Fibroblast of villous mesenchyme (primary cell): ENCODE measurements at regions not wholly inside any gene's neighbourhood (a gene's known extent, or its start where the extent isn't known, plus 50 kb on each side); places are given as distances from the start of the nearest gene placed in this dataset.

ENCODE experiments used
- DNase-seq: peaks from one replicate; pipeline ENCODE4 v3.0.0-alpha.2; 2010; ENCODE audit warnings: low read depth
- H3K4me3 ChIP-seq: 2 replicates; pipeline ENCODE4 v1.5.1; 2011; ENCODE audit warnings: low read depth, mild to moderate bottlenecking, low read length
- TF ChIP-seq, protein P1 (sequence below): IDR thresholded peaks from 2 replicates; pipeline ENCODE4 v1.5.1; 2012; ENCODE audit warnings: low read depth, mild to moderate bottlenecking, low read length; ENCODE audit not compliant: insufficient read depth

DNA sequence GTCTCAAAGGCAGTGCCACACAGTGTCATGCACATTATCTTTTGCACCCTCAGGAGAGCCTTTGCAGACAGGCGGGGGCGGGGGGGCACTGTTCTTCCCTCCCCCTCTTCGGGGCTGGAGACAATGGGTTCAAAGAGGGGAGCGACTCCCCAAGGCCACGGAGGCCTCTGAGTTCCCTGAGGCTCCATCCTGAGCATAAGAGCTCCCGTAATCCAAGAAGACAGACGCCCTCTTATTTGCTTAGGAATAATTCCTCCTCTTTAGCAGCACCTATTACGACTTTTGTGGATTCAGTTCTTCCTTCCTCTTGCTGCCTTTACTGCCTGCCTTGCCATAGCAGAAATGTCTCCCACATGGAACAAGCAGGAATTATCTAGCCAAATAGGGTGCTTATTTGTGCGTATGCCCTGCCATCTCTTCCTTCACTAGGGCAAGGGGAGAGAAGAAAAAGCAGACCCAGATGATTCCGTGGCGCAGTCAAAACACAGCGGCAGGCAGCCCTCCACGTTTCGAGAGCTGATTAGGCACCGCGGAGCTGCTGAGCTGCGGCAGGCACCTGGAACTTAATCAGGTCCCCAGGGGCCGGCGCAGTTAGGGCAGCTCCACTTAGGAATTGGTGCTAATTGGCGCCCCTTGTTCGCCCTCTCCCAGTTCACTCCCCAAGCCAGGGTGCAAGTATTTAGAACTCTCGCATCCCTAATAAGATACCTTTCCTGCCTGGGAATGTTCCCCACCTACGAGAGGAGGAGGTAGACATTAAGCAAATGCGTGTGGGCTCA is 233.4 kb upstream of the MYT1L start:
- no peak for DNase-seq
- no peak overlapping the region for H3K4me3 ChIP-seq
- TF ChIP-seq, protein P1, sequence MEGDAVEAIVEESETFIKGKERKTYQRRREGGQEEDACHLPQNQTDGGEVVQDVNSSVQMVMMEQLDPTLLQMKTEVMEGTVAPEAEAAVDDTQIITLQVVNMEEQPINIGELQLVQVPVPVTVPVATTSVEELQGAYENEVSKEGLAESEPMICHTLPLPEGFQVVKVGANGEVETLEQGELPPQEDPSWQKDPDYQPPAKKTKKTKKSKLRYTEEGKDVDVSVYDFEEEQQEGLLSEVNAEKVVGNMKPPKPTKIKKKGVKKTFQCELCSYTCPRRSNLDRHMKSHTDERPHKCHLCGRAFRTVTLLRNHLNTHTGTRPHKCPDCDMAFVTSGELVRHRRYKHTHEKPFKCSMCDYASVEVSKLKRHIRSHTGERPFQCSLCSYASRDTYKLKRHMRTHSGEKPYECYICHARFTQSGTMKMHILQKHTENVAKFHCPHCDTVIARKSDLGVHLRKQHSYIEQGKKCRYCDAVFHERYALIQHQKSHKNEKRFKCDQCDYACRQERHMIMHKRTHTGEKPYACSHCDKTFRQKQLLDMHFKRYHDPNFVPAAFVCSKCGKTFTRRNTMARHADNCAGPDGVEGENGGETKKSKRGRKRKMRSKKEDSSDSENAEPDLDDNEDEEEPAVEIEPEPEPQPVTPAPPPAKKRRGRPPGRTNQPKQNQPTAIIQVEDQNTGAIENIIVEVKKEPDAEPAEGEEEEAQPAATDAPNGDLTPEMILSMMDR = no peak

DNA sequence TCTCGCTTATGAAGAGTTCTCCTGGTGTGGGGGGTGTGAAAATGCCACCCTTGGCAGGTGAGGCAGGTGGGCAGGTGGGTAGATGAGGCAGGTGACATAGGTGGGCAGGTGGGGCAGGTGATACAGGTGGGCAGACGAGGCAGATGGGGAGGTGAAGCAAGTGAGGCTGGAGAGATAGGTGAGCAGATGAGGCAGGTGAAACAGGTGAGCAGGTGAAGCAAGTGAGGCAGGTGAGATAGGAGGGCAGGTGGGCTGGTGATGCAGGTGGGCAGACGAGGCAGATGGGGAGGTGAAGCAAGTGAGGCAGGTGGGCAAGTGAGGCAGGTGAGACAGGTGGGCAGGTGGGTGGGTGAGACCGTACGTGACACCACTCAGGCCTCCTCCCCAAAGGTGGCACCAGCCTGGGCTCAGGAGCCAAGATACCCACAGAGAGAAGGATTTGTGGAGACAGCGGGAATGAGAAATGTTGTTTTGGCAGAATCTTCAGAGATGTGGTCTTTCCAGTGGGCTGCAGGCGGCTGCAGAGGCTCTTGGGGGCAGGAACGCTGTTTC is 232.3 kb upstream of the MYT1L start:
- DNase-seq = no peak
- TF ChIP-seq, protein P1 = no peak
- no peak overlapping the region for H3K4me3 ChIP-seq

DNA sequence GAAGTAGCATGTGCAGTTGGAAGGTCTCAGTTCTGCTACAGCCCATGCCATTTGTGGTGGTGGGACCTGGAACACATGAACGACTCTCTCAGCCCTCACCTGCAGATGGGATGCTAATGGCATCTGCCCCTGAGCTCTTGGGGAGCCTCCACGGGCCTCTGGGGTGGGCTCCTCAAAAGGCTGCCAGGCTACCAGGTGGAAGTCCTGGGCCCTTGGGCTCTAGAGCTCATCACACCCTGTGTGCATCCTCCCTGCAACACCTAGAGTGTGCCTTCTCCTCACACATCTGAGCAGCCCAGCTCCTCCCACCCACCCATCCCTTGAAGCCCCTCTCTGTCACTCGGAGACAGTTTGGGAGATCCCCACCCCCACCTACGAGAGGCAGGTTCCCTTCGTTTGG is 231.8 kb upstream of the MYT1L start:
- no peak overlapping the region for H3K4me3 ChIP-seq
- TF ChIP-seq, protein P1 = no peak
- no peak for DNase-seq

DNA sequence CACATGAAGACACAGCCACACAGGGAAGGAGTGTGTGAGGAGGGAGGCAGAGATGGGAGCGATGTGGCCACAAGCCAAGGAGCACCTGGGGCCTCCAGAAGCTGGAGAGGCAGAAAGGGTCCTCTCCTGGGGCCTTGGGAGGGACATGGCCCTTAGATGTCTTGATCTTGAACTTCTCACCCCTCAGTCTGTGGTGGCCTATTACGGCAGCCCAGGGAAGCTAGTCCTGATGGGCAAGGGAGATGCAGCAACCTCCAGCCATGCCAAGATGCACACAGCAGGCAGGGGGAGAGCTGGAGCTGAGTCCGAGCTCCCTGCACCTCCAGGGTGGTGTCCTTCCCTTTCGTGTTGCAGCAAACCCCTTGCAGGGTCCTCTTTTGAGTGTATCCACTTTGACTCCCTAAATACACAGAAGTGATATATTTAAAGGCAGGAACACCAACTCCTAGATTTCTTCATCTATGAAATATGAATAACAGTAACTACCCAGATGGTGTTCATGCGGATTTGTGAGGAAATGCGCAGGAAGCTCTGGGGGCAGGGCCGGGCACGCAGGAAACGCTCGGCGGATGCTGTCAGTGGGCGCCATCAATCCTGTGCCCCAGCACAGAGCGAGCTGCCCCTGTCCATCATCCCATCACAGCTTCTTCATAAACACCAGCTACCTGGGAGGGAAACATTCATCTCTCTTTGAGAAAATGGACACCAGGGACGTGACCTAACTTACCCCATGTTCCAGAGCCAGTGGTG is 230.4 kb upstream of the MYT1L start:
- no peak overlapping the region for H3K4me3 ChIP-seq
- DNase-seq = no peak
- TF ChIP-seq, protein P1 = no peak

DNA sequence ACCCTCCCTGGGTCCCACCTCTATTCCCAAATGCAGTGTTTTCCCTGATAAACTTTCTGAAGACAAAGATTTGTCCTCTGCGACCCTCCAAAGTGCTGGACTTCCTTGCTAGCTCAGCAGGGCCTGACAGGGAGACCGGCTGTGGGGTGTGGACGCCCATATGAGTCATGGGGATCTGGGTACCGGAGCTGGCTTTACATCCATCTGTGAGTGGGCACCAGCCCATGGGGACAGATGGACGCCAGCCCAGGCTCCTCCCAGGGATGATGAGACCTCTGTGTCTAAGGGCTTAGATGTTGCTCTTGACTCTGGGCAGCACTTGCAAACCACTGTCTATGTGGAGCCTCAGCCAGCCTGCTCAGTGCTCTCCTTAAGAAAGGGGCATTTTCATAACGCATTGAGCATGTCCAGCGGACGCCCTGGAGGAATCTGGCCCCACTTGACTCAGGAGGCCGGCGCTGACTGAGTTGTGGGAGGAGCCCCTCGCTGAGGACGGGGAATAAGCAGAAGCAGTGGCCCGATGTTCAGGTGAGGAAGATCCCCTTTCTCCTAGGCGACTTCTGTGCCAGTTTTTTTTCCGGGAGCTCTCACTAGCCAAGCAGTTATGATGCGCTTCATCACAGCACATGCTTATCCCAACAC is 229.4 kb upstream of the MYT1L start:
- no peak overlapping the region for H3K4me3 ChIP-seq
- TF ChIP-seq, protein P1 = no peak
- DNase-seq = no peak

DNA sequence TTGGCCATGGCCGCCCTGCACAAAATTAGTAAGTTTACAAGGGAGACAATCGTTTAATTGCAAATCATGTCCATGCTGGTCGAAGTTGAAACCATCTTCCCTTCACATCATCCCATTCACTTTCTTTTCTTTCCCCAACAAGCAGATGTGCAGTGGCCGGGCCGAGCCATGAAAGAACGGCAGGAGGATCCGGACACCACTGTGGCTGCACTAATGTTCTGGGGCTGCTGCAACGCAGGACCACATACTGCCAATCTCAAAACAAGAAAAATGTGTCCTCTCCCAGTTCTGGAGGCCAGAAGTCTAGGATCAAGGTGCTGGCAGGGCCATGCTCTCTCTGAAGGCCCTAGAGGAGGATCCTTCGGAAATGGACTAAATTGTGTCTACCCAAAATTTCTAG is 227.4 kb upstream of the MYT1L start:
- DNase-seq = no peak
- TF ChIP-seq, protein P1 = no peak
- no peak overlapping the region for H3K4me3 ChIP-seq
